HG03045 (cell line): ENCODE measurements at regions not wholly inside any gene's neighbourhood (a gene's known extent, or its start where the extent isn't known, plus 50 kb on each side); places are given as distances from the start of the nearest gene placed in this dataset.

Source experiments
- ATAC-seq: cut with Tn5 transposase; IDR thresholded peaks from one replicate; pipeline ENCODE4 v1.9.1; 2021; ENCODE audit warnings: mild to moderate bottlenecking, moderate library complexity; ENCODE audit not compliant: unreplicated experiment

DNA sequence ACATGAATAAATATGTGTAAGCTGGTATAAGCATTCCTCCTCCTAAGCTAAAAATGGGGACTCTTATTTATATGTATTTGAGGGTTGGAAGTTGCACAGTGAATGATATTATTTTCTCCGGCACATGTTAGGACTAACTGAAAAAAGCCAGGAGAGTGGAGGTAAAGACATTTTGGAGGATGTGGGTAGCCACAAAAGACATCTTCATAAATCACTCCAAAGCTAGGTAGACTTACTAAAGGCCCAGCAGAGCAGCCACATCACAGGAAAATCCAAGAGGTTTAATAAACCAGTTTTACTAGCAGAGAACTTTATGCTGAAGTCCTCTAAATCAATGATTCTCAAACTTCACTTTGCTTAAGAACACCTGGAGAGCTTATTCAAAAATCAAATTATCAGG is 424.7 kb downstream of the KCTD12 start:
- ATAC-seq, result no peak

GRCh38 chr13:76459863-76460262 is 426.3 kb downstream of the KCTD12 start:
- ATAC-seq, result no peak

DNA sequence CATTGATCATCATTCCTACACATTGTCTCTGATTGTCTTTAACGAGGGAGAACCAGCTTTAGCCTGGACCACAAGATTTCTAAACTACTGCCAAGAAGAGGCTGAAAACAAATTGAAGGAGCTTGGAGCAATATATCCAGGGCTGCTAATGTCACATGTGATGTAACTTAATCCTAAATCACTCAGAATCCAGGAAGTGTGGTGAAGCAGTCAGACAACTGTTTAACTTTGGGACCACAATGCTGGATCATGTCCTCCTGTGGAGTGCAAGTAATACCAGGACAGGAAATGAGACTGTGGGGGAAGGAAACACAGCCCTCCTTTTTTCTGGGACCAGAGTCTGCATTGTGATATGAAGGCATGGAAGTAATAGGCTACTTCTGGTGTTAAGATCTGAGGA is 430.2 kb downstream of the KCTD12 start:
- ATAC-seq, result no peak

GRCh38 chr13:76454991-76455390 is 431.2 kb downstream of the KCTD12 start:
- no peak for ATAC-seq

DNA sequence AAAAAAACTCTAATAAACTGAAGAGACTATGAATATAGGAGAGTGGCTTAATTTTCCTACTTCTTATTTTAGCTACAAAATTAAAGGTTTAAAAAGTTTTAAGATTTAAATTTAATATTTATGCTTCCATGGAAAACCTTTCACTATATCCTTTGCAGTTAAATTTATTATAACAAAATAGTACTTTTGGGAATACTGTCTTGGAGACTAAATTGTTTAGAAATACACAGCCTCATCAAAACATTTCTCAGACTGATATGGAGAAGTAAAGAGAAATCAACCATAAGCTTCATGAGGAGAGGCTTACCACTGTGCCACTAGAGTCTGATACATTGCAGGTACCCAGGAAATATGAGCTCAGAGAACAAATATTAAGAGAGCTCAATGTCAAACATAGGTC is 436.5 kb downstream of the KCTD12 start:
- no peak for ATAC-seq

- ATAC-seq, result no peak
Observed at GRCh38 chr13:76446191-76446590, 440.0 kb downstream of the KCTD12 start.

- peak; percentile 77 for ATAC-seq
Observed at GRCh38 chr13:76440568-76440967, 445.6 kb downstream of the KCTD12 start.

- ATAC-seq, result no peak
Observed at GRCh38 chr13:76439546-76439945, 446.7 kb downstream of the KCTD12 start.

GRCh38 chr13:76438050-76438449 is 448.2 kb downstream of the KCTD12 start:
- ATAC-seq, result no peak

DNA sequence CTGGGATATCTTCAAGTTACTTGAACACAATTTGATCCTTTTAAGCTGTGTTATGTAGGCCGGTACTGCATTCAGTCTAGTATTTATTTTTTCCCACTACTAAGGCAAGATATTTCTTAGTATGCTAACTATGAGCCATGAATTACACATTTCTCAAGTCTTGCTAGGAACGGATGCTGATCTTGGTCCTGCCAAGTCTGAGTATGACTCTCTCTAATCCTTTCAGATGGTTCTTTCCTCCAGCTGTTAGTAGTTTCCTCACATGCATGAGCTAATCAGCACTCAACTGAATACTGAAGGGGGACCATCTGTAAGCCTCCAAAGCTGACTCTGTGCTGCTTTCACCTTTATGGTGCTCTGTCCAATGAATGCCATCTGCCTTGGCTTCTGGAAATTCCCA is 460.3 kb downstream of the KCTD12 start:
- no peak for ATAC-seq

DNA sequence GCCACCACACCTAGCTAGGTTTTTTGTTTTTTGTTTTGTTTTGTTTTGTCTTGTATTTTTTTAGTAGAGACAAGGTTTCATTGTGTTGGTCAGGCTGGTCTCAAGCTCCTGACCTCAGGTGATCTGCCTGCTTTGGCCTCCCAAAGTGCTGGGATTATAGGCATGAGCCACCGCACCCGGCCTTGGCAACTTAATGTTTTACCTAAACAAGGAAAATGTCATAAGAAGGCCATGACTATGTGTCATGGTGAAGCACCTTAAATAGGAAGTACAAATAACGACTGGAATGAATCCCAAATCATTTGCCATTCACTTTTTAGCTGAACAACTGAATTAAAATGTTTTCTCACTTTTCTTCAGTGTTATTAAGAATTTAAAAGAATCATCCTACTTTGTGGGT is 465.2 kb downstream of the KCTD12 start:
- ATAC-seq, result no peak

DNA sequence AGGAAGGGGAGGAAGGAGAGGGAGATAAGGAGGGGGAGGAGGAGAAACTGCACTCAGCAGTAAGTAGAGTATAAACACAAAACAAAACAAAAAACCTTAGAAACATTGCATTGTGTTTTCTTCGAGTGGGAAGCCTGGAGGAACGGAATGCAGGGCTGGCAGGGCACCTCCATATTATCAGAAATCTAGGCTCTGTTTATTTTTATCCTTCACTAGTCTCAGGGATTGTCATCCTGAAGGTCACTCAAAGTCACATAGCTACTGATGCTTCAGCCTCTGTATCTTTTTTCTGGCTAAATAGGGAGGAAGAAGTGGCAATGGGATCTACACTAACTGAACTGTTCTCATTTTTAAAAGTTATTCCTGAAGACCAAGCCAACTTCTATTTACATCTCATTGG is 467.8 kb downstream of the KCTD12 start:
- ATAC-seq, result no peak

- no peak for ATAC-seq
Observed at GRCh38 chr13:76414320-76414719, 471.9 kb downstream of the KCTD12 start.

DNA sequence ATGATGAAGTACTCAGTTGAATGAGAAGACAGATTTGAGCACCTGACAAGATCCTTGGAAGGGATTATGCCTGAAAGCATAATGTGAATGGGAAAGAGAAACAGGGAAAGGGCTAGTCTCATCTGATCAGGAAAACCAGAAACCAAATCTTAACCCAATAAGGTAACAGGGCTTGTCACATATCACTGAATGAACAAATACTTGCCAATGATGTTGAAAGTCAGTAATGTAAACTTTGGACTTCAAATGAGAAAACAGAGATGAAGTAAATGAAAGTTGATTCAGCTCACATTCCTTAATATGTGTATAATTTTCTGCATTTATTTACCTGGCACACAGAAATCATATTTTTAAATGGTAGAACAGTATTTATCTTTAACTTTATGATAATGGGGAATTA is 480.0 kb downstream of the KCTD12 start:
- no peak for ATAC-seq

DNA sequence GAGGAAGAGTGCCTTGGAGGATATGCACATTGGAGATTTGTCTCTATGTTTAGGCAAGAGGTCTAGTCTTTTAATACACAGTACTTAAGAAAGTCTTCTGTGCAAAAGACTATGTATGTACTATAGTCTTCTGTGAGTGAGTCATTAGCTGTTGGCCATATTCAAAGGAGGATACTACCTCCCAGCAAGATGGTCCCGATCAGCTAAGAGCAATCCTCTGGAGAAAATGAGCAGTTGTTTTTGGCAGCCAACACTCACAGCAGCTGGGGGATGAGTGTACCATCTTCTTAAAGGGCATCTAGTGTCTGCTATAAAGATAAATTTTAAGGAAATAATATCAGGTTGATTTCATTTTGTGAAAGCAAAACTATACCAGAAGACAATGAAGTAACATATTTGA is 487.8 kb downstream of the KCTD12 start:
- ATAC-seq, result no peak

DNA sequence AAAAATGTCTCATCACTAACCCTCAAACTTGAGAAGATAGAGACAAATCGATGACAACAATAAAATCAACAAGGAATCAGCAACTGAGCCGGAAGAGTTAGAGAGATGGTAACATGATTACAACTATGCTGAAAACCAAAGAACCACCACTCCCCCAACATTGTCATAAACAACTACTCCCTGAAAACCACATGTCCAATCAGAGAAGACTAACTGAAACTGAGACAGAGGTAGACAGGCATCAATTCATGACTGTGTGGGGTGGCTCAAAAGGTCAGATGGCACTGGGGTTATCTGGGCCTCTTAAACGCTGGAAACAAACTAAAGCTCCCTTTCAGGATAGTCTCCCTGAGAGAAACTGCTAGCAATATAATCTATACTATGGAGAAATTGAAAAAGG is 488.8 kb downstream of the KCTD12 start:
- ATAC-seq, result no peak

DNA sequence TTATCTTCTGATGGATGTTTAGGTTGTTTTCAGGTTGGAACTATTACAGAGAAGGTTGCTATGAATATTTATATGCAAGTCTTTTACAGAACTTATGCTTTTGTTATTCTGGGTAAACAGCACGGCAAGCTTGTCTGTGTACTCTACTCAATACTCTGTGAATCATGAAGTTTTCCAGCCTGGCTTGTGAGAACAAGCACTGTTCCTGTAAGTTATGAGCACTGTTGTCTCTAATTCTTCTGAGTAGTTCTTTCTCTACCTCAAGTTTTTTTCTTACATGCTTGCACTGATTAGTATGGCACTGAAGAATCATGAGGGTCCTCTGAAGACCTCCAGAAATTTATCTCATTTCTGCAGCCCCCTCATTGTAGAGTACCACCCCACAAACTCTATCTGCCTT is 496.9 kb downstream of the KCTD12 start:
- ATAC-seq, result no peak

DNA sequence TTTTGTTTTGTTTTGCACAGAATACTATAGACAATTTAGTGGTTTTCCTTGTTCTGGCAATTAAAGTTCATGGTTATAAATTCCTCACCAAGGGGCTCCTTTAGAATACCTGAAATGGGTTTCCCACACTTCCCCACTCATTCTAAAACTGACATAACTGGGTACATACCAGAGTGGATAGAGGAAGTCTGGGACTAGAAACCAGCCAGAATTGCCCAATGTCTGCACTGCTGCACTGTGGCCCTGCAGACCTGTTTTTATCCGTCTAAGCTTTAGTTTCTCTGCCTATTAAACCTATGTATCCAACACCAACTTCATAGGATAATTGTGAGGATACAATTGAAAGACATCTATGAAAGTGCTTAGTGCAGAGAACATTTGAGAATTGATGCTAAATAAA is 498.6 kb downstream of the KCTD12 start:
- ATAC-seq, result no peak

DNA sequence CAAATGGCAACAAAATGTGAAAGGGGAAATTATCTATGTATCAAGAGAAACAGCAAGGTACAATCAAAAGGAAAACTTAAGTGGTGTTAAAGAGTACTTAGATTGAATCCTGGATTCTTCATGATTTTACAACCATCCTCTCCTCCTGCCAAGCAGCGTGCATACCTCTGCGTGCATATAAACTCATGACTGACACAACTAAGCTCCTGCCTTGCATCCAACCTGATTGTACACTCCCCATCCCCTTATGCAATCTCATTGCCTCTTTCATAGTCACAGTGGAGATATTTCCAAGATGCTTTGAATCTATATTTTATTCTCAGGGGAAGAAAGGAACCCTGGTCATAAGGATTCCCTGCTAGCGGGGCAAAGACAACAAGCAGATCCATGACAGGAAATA is 499.9 kb downstream of the KCTD12 start:
- no peak for ATAC-seq

- ATAC-seq, result no peak
Observed at GRCh38 chr13:76385586-76385985, 500.6 kb downstream of the KCTD12 start.

DNA sequence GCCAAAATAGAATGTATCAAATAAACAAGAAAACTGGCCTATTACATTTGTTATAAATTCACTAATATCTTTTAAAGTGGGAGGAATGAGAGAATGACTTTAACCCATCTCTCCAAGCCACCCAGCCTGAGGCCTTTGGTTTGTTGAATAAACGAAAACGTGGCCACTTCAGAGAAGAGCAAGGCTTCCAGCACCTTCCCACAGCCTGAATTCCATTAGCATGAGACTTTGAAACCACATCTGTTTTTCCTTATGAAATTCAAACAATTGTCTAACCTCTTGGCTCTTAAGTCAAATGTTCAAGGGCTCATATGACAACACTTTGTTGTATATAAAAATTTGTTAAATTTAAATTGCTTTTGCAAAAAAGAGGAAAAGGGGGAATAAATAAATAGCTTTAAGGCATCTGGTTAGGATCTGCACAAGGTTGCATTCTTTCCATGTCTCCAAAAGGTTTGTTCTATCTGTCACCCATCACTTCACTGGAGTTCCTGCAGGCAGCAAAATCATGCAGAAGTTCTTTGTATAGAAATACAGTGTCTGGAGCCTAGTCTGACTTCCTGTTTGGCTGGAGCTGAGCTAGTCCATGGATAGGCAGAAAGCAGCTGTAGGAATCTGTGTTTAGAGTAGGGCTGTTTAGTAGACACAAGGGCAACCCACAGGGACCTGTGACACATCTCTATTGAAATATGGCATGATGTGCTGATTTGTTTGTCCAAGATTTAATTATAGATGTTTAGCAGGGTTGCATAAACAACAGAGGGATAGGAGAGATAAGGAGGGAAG is 502.3 kb downstream of the KCTD12 start:
- ATAC-seq, result no peak

GRCh38 chr13:76380446-76381065 is 505.6 kb downstream of the KCTD12 start:
- ATAC-seq, result no peak
